NCI-H2029 treated with DMSO at 0.1 percent for 48 hours (cell line): ENCODE measurements at regions not wholly inside any gene's neighbourhood (a gene's known extent, or its start where the extent isn't known, plus 50 kb on each side); places are given as distances from the start of the nearest gene placed in this dataset.
"Not testable (repeated sequence)": the region's sequence is repeated elsewhere in the genome, so short reads cannot be mapped to it uniquely, and the experiment has no call there.

ENCODE experiments used
- DNase-seq: peaks from one replicate; lab custom pipeline; 2025; lab: John Stamatoyannopoulos, UW

- no peak for DNase-seq
These were observed 150.8 kb downstream of the RBMX2 start for GRCh38 chrX:130552444-130553073.

- DNase-seq, result no peak
These were observed 153.6 kb downstream of the RBMX2 start for GRCh38 chrX:130555341-130555740.

- DNase-seq, result no peak
These were observed 154.0 kb downstream of the RBMX2 start for GRCh38 chrX:130555757-130556156.

- DNase-seq, result no peak
These were observed 155.2 kb downstream of the RBMX2 start for GRCh38 chrX:130556951-130557350.

GRCh38 chrX:130560544-130560943 lies 158.8 kb downstream of the RBMX2 start:
- DNase-seq, result no peak

GRCh38 chrX:130561930-130562329 lies 160.1 kb downstream of the RBMX2 start:
- no peak for DNase-seq

- DNase-seq, result no peak
These were observed 161.7 kb downstream of the RBMX2 start for GRCh38 chrX:130563476-130563875.

GRCh38 chrX:130566028-130566683 lies 164.4 kb downstream of the RBMX2 start:
- DNase-seq, result no peak

GRCh38 chrX:130573030-130573429 lies 171.2 kb downstream of the RBMX2 start:
- DNase-seq, result not testable (repeated sequence)
